CD8-positive, alpha-beta memory T cell (primary cell): ENCODE measurements at regions not wholly inside any gene's neighbourhood (a gene's known extent, or its start where the extent isn't known, plus 50 kb on each side); places are given as distances from the start of the nearest gene placed in this dataset.

Experiments used
- CTCF ChIA-PET: fragments of 350-600 bp; sonication (Branson Sonifier 250); formaldehyde crosslinking; loops from one replicate; lab custom pipeline; 2021; ENCODE audit warnings: antibody characterized with exemption; lab: Charles Lee
- POLR2A ChIA-PET: fragments of 350-600 bp; sonication (Branson Sonifier 250); formaldehyde crosslinking; loops from one replicate; lab custom pipeline; 2021; ENCODE audit warnings: antibody characterized with exemption; lab: Charles Lee
- DNase-seq, 5 donors: peaks; one replicate each; pipeline versions ENCODE4 v3.0.0 to v3.0.0-alpha.2; 2020 to 2022; ENCODE audit warnings: mixed read lengths in 1 of 5
- H3K27ac ChIP-seq: one replicate; pipeline ENCODE4 v1.7.0; 2013; ENCODE audit warnings: low read depth, mild to moderate bottlenecking, low read length, moderate library complexity
- H3K27me3 ChIP-seq: 2 replicates; pipeline ENCODE4 v1.7.0; 2013; ENCODE audit warnings: low read length, mild to moderate bottlenecking; ENCODE audit not compliant: insufficient read depth, poor library complexity, severe bottlenecking
- H3K36me3 ChIP-seq: 2 replicates; pipeline ENCODE4 v1.7.0; 2013; ENCODE audit warnings: mild to moderate bottlenecking, low read length, moderate library complexity; ENCODE audit not compliant: insufficient read depth
- H3K4me1 ChIP-seq: 2 replicates; pipeline ENCODE4 v1.7.0; 2013; ENCODE audit warnings: mild to moderate bottlenecking, low read length, moderate library complexity; ENCODE audit not compliant: insufficient read depth
- H3K4me3 ChIP-seq: 2 replicates; pipeline ENCODE4 v1.7.0; 2013; ENCODE audit warnings: mild to moderate bottlenecking, low read length
- H3K9me3 ChIP-seq: 2 replicates; pipeline ENCODE4 v1.7.0; 2013; ENCODE audit warnings: mild to moderate bottlenecking, low read length
- H3K27ac Mint-ChIP-seq, 8 donors: one replicate each; pipeline ENCODE4 v1.8.0; 2020 to 2021; ENCODE audit warnings: mixed read lengths in 8 of 8, mild to moderate bottlenecking in 6 of 8, inconsistent platforms in 3 of 8, moderate library complexity in 3 of 8
- H3K27me3 Mint-ChIP-seq, 2 donors: one replicate each; pipeline ENCODE4 v1.8.0; 2020 to 2021; ENCODE audit warnings: mixed read lengths in 2 of 2, mild to moderate bottlenecking in 1 of 2, moderate library complexity in 1 of 2
- H3K36me3 Mint-ChIP-seq, 3 donors: one replicate each; pipeline ENCODE4 v1.8.0; 2020 to 2021; ENCODE audit warnings: mixed read lengths in 3 of 3, inconsistent platforms in 1 of 3, mild to moderate bottlenecking in 1 of 3
- H3K4me1 Mint-ChIP-seq, 3 donors: one replicate each; pipeline ENCODE4 v1.8.0; 2020 to 2021; ENCODE audit warnings: mixed read lengths in 3 of 3, inconsistent platforms in 1 of 3, mild to moderate bottlenecking in 1 of 3
- H3K4me3 Mint-ChIP-seq, 7 donors: one replicate each; pipeline ENCODE4 v1.8.0; 2020 to 2021; ENCODE audit warnings: mixed read lengths in 7 of 7, mild to moderate bottlenecking in 6 of 7, moderate library complexity in 4 of 7, inconsistent platforms in 2 of 7
- H3K9me3 Mint-ChIP-seq, 5 donors: one replicate each; pipeline ENCODE4 v1.8.0; 2020 to 2022; ENCODE audit warnings: mixed read lengths in 5 of 5, mild to moderate bottlenecking in 3 of 5, moderate library complexity in 2 of 5, inconsistent platforms in 1 of 5

- CTCF ChIA-PET, result no interaction called here
Measured at GRCh38 chr4:41360921-41361793, 104.4 kb downstream of the UCHL1 start.

GRCh38 chr4:41361794-41362526 lies 105.2 kb downstream of the UCHL1 start:
- H3K9me3 Mint-ChIP-seq, result peaks cover 0 to 15% (median 3%) of the 10 kb centered on the region in 5 donors
- DNase-seq, result no peak
- H3K9me3 ChIP-seq, result no peaks in the 10 kb centered on the region
- H3K4me3 ChIP-seq, result no peak overlapping the region
- no peaks in the 10 kb centered on the region for H3K36me3 ChIP-seq
- ChIA-PET CTCF (no interaction called here), POLR2A (no interaction called here)
- H3K4me3 Mint-ChIP-seq, result no peak overlapping the region
- H3K27me3 ChIP-seq, result no peaks in the 10 kb centered on the region
- H3K27me3 Mint-ChIP-seq, result peaks cover 21 to 39% of the 10 kb centered on the region in 2 donors
- no peaks in the 10 kb centered on the region for H3K4me1 Mint-ChIP-seq
- no peak overlapping the region for H3K27ac Mint-ChIP-seq
- H3K27ac ChIP-seq, result no peak overlapping the region
- H3K4me1 ChIP-seq, result no peaks in the 10 kb centered on the region
- no peaks in the 10 kb centered on the region for H3K36me3 Mint-ChIP-seq

More at GRCh38 chr4:41360921-41361793, 104.4 kb downstream of the UCHL1 start:
- H3K4me3 ChIP-seq, result no peak overlapping the region
- no peak for DNase-seq
- no peak overlapping the region for H3K27ac ChIP-seq
- H3K36me3 ChIP-seq, result no peaks in the 10 kb centered on the region
- H3K27me3 ChIP-seq, result no peaks in the 10 kb centered on the region
- no peaks in the 10 kb centered on the region for H3K4me1 ChIP-seq
- POLR2A ChIA-PET, result no interaction called here
- H3K27me3 Mint-ChIP-seq, result peaks cover 21 to 42% of the 10 kb centered on the region in 2 donors
- no peaks in the 10 kb centered on the region for H3K36me3 Mint-ChIP-seq
- H3K27ac Mint-ChIP-seq, result no peak overlapping the region
- no peaks in the 10 kb centered on the region for H3K9me3 ChIP-seq
- no peak overlapping the region for H3K4me3 Mint-ChIP-seq
- H3K9me3 Mint-ChIP-seq, result peaks cover 0 to 15% (median 3%) of the 10 kb centered on the region in 5 donors
- H3K4me1 Mint-ChIP-seq, result no peaks in the 10 kb centered on the region

GRCh38 chr4:41362621-41363383 lies 106.1 kb downstream of the UCHL1 start:
- CTCF ChIA-PET, result no interaction called here
- Mint-ChIP-seq H3K27ac (no peak overlapping the region), H3K4me3 (no peak overlapping the region), H3K36me3 (no peaks in the 10 kb centered on the region), H3K4me1 (no peaks in the 10 kb centered on the region), H3K27me3 (peaks cover 21 to 39% of the 10 kb centered on the region in 2 donors), H3K9me3 (peaks cover 0 to 14% (median 3%) of the 10 kb centered on the region in 5 donors)
- Histone ChIP-seq H3K27me3 (no peaks in the 10 kb centered on the region), H3K9me3 (no peaks in the 10 kb centered on the region), H3K36me3 (no peaks in the 10 kb centered on the region), H3K4me3 (no peak overlapping the region), H3K27ac (no peak overlapping the region), H3K4me1 (no peaks in the 10 kb centered on the region)
- no peak for DNase-seq
- POLR2A ChIA-PET, result no interaction called here

- Mint-ChIP-seq H3K27ac (no peak overlapping the region), H3K4me1 (no peaks in the 10 kb centered on the region), H3K36me3 (no peaks in the 10 kb centered on the region), H3K27me3 (peaks cover 20 to 32% of the 10 kb centered on the region in 2 donors), H3K4me3 (no peak overlapping the region), H3K9me3 (peaks cover 0 to 12% (median 3%) of the 10 kb centered on the region in 5 donors)
- no peaks in the 10 kb centered on the region for H3K9me3 ChIP-seq
- H3K4me1 ChIP-seq, result no peaks in the 10 kb centered on the region
- POLR2A ChIA-PET, result no interaction called here
- no peaks in the 10 kb centered on the region for H3K36me3 ChIP-seq
- no peak overlapping the region for H3K4me3 ChIP-seq
- CTCF ChIA-PET, result no interaction called here
- no peak for DNase-seq
- H3K27ac ChIP-seq, result no peak overlapping the region
- no peaks in the 10 kb centered on the region for H3K27me3 ChIP-seq
Measured at GRCh38 chr4:41363384-41363981, 106.8 kb downstream of the UCHL1 start.

DNA sequence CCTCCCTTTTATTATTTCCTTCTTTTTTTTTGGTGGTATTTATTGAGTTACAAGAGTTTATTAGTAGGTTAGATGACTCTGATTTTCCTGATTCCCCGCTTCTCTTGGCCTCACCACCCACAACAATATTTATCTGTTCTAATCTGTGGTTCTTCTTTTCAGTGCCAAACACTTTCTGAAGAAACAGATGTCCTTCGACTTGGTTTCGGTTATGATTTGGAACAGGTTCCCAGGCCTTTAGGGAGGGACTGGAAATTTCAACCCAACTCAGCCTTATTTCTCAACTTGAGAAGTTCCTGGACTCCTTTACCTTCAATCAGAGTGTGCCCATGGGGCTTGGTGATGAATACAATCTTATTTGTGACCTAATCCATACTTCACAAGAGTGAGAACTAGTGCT lies 108.1 kb downstream of the UCHL1 start:
- H3K9me3 Mint-ChIP-seq, result peaks cover 0 to 2% (median under 1%) of the 10 kb centered on the region in 5 donors
- POLR2A ChIA-PET, result no interaction called here
- CTCF ChIA-PET, result no interaction called here
- Histone ChIP-seq H3K4me1 (no peaks in the 10 kb centered on the region), H3K36me3 (no peaks in the 10 kb centered on the region), H3K27ac (no peak overlapping the region), H3K27me3 (no peaks in the 10 kb centered on the region), H3K9me3 (no peaks in the 10 kb centered on the region), H3K4me3 (no peak overlapping the region)
- no peak overlapping the region for H3K4me3 Mint-ChIP-seq
- no peak for DNase-seq
- no peaks in the 10 kb centered on the region for H3K4me1 Mint-ChIP-seq
- peaks cover 14 to 24% of the 10 kb centered on the region in 2 donors for H3K27me3 Mint-ChIP-seq
- H3K27ac Mint-ChIP-seq, result no peak overlapping the region
- H3K36me3 Mint-ChIP-seq, result no peaks in the 10 kb centered on the region

DNA sequence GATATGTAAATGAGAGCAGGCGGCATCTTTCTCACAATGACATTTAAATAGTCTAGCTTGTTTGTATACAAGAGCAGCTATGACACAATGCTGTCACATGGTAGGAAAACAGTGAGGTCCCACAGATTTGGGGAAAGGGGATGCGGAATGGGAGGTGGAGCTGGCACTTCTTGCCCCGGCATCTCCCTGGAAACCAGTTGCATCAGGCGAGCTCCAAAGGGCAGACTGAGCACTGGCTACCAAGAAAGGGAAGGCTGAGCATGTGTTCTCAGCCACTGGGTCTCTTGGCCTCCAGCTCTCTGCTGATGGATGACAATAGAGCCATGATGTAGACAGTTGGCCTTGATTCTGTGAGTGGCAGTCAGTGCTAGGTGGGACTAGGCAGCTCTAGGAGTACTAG lies 109.0 kb downstream of the UCHL1 start:
- no peaks in the 10 kb centered on the region for H3K36me3 ChIP-seq
- H3K27ac ChIP-seq, result no peak overlapping the region
- peaks cover 0 to 2% (median 0%) of the 10 kb centered on the region in 5 donors for H3K9me3 Mint-ChIP-seq
- no peaks in the 10 kb centered on the region for H3K9me3 ChIP-seq
- ChIA-PET CTCF (no interaction called here), POLR2A (no interaction called here)
- no peaks in the 10 kb centered on the region for H3K4me1 Mint-ChIP-seq
- DNase-seq, result no peak
- no peaks in the 10 kb centered on the region for H3K36me3 Mint-ChIP-seq
- H3K4me3 ChIP-seq, result no peak overlapping the region
- no peaks in the 10 kb centered on the region for H3K4me1 ChIP-seq
- no peak overlapping the region for H3K27ac Mint-ChIP-seq
- H3K27me3 ChIP-seq, result no peaks in the 10 kb centered on the region
- H3K4me3 Mint-ChIP-seq, result no peak overlapping the region
- H3K27me3 Mint-ChIP-seq, result peaks cover 14 to 22% of the 10 kb centered on the region in 2 donors

DNA sequence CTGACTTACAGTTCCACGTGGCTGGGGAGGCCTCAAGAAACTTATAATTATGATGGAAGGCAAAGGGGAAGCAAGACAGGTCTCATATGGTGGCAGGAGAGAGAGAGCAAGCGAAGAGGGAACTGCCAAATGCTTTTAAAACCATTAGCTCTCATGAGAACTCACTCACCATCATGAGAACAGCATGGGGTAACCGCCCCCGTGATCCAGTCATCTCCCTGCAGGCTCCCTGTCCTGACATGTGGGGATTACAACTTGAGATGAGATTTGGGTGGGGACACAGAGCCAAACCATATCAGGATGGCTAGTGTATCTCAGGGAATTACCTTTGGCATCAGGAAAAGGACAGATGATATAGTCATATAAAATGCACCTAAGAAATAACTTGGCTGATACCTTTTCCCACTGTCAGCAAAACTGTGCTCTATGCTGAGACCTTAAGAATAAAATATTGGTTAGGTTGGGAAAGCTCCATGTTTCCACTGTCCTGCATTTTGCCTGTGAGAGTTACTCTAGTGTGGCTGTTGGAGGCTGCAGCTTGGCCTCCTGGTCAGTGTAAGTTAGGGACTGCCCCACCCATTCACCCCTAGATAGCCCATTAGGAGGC lies 110.3 kb downstream of the UCHL1 start:
- Mint-ChIP-seq H3K4me1 (no peaks in the 10 kb centered on the region), H3K27me3 (peaks cover 8 to 14% of the 10 kb centered on the region in 2 donors), H3K4me3 (no peak overlapping the region), H3K27ac (peak overlapping the region in 1 of 8 donors; percentile 9), H3K36me3 (no peaks in the 10 kb centered on the region), H3K9me3 (peaks cover 0 to 5% (median 2%) of the 10 kb centered on the region in 5 donors)
- ChIA-PET POLR2A (no interaction called here), CTCF (no interaction called here)
- DNase-seq, result no peak
- no peak overlapping the region for H3K27ac ChIP-seq
- H3K4me3 ChIP-seq, result no peak overlapping the region
- no peaks in the 10 kb centered on the region for H3K36me3 ChIP-seq
- no peaks in the 10 kb centered on the region for H3K27me3 ChIP-seq
- H3K4me1 ChIP-seq, result no peaks in the 10 kb centered on the region
- no peaks in the 10 kb centered on the region for H3K9me3 ChIP-seq
